ENCODE measurements at regions not wholly inside any gene's neighbourhood (a gene's known extent, or its start where the extent isn't known, plus 50 kb on each side); places are given as distances from the start of the nearest gene placed in this dataset.

- no peaks in the 10 kb centered on the region for H3K36me3 ChIP-seq (ENCODE audit: control insufficient read depth in 1 of 2, insufficient read depth in 2 of 2, low read length in 1 of 2)
- ATAC-seq (ENCODE audit: low FRiP score) = no peak
- no peak for DNase-seq
- H3K27me3 ChIP-seq (ENCODE audit: control insufficient read depth in 1 of 2, insufficient read depth in 2 of 2, low read length in 1 of 2) = no peaks in the 10 kb centered on the region
- WGBS, 2 donors = 84 to 85% methylated on average over 3 of the region's 3 CpGs
- no peak overlapping the region for H3K27ac ChIP-seq (ENCODE audit: low read depth in 1 of 2, low read length in 2 of 2)
- H3K9me3 ChIP-seq (ENCODE audit: control insufficient read depth, low read length) = peaks cover 1% of the 10 kb centered on the region
- no peak overlapping the region for H3K4me3 ChIP-seq (ENCODE audit: low read length in 2 of 2)
- H3K4me1 ChIP-seq (ENCODE audit: control insufficient read depth in 1 of 2, insufficient read depth in 2 of 2, low read length in 2 of 2) = no peaks in the 10 kb centered on the region
- intact Hi-C loops (cut with DNase I) = no loop called here
These were observed 160.1 kb upstream of the DAP start for GRCh38 chr5:10921160-10921559.

DNA sequence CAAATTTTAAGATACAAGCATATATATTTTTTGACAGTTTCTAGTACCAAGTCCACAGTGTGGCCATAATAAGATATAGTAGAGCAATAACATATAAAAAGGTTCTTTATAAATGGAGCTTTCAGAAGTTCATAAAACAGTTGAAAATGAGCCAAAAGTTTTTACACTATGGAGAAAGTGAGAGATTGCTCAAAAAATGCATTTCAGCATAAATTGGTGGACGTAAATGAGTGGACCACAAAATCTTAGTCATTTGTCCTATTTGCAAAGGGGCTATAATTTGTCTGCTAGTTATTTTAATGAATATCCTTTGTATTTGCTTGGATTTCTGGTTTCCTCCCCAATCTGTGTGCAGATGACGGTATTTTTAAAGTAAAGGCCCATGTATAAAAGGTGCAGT lies 159.4 kb upstream of the DAP start:
- no peak for DNase-seq
- no peaks in the 10 kb centered on the region for H3K36me3 ChIP-seq (ENCODE audit: control insufficient read depth in 1 of 2, insufficient read depth in 2 of 2, low read length in 1 of 2)
- H3K27me3 ChIP-seq (ENCODE audit: control insufficient read depth in 1 of 2, insufficient read depth in 2 of 2, low read length in 1 of 2) = peaks cover 0 to 2% of the 10 kb centered on the region in 2 donors
- no peak overlapping the region for H3K4me3 ChIP-seq (ENCODE audit: low read length in 2 of 2)
- peaks cover 3% of the 10 kb centered on the region for H3K9me3 ChIP-seq (ENCODE audit: control insufficient read depth, low read length)
- intact Hi-C loops (cut with DNase I) = no loop called here
- no peak for ATAC-seq (ENCODE audit: low FRiP score)
- H3K4me1 ChIP-seq (ENCODE audit: control insufficient read depth in 1 of 2, insufficient read depth in 2 of 2, low read length in 2 of 2) = no peaks in the 10 kb centered on the region
- H3K27ac ChIP-seq (ENCODE audit: low read depth in 1 of 2, low read length in 2 of 2) = no peak overlapping the region
- WGBS, 2 donors = 58 to 68% methylated on average over 2 of the region's 2 CpGs

DNA sequence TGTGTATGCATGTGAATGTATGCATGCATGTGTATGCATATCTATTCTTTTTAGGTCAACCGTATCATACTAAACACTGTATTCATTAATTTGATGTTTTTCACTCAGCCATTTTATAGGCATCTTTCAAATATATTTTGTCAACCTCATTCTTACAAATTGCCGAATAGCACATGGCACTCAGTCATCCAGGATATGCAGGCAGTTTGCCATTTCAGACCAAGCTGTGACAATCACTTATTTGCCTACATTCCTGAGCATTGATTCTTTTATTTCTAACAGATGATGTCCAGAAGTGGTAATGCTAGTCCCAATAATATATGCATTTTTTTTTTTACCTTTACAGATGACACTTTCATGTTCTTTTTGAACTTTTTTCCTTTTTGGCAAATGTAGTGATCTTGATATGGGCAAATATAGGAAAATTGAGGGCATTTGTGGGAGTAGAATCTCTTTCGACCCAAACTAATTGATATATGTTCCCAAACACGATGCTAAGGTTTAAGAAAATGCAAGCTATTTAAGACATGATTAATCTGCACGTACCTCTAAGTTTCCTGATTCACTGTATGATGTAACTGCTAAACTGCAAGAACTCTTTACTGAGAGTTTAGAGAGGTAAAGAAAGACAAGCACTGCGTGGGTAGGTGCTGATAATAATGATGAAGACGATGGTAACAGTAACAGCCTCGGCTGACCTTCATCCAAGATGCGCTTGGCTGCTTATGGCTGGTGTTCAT lies 153.9 kb upstream of the DAP start:
- DNase-seq = no peak
- no peak for ATAC-seq (ENCODE audit: low FRiP score)
- H3K27ac ChIP-seq (ENCODE audit: low read depth in 1 of 2, low read length in 2 of 2) = no peak overlapping the region
- H3K9me3 ChIP-seq (ENCODE audit: control insufficient read depth, low read length) = peaks cover 1% of the 10 kb centered on the region
- intact Hi-C loops (cut with DNase I) = no loop called here
- no peaks in the 10 kb centered on the region for H3K4me1 ChIP-seq (ENCODE audit: control insufficient read depth in 1 of 2, insufficient read depth in 2 of 2, low read length in 2 of 2)
- no peak overlapping the region for H3K4me3 ChIP-seq (ENCODE audit: low read length in 2 of 2)
- no peaks in the 10 kb centered on the region for H3K36me3 ChIP-seq (ENCODE audit: control insufficient read depth in 1 of 2, insufficient read depth in 2 of 2, low read length in 1 of 2)
- 69 to 78% methylated on average over 9 of the region's 9 CpGs for WGBS, 2 donors
- H3K27me3 ChIP-seq (ENCODE audit: control insufficient read depth in 1 of 2, insufficient read depth in 2 of 2, low read length in 1 of 2) = peaks cover 0 to 3% of the 10 kb centered on the region in 2 donors

GRCh38 chr5:10913841-10914240 lies 152.8 kb upstream of the DAP start:
- 37 to 42% methylated on average over 5 of the region's 5 CpGs for WGBS, 2 donors
- Histone ChIP-seq H3K27ac (ENCODE audit: low read depth in 1 of 2, low read length in 2 of 2) (no peak overlapping the region), H3K36me3 (ENCODE audit: control insufficient read depth in 1 of 2, insufficient read depth in 2 of 2, low read length in 1 of 2) (no peaks in the 10 kb centered on the region), H3K27me3 (ENCODE audit: control insufficient read depth in 1 of 2, insufficient read depth in 2 of 2, low read length in 1 of 2) (peaks cover 0 to 3% of the 10 kb centered on the region in 2 donors), H3K9me3 (ENCODE audit: control insufficient read depth, low read length) (peaks cover 1% of the 10 kb centered on the region), H3K4me1 (ENCODE audit: control insufficient read depth in 1 of 2, insufficient read depth in 2 of 2, low read length in 2 of 2) (no peaks in the 10 kb centered on the region), H3K4me3 (ENCODE audit: low read length in 2 of 2) (no peak overlapping the region)
- DNase-seq = no peak
- no peak for ATAC-seq (ENCODE audit: low FRiP score)
- intact Hi-C loops (cut with DNase I) = no loop called here

DNA sequence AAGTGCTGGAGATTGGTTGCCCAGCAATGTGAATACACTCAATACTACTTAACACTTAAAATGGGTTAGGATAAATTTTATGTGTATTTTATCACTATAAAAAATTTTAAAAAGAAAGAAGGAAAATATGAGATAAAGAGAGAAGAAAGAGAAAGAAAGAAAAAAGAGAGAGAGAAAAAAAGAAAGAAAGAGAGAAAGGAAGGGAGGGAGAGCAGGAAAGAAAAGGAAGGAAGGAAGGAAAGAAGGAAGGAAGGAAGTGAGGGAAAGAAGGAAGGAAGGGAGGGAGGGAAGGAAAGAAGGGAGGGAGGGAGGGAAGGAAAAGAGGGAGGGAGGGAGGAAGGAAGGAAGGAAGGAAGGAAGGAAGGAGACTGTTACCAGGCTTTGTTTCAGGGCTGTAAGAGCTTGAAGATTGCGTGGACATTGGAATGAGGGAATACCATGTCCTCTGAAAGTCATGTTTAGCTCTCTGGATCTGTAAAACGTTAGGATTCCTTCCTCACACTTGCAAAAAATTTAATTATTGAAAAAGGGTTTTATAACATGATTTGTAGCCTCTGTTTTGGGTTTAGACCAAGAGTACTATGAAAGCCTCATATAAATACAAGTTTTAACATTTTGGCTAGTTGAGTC lies 152.3 kb upstream of the DAP start:
- Histone ChIP-seq H3K9me3 (ENCODE audit: control insufficient read depth, low read length) (peaks cover 1% of the 10 kb centered on the region), H3K27me3 (ENCODE audit: control insufficient read depth in 1 of 2, insufficient read depth in 2 of 2, low read length in 1 of 2) (peaks cover 0 to 3% of the 10 kb centered on the region in 2 donors), H3K36me3 (ENCODE audit: control insufficient read depth in 1 of 2, insufficient read depth in 2 of 2, low read length in 1 of 2) (no peaks in the 10 kb centered on the region), H3K4me3 (ENCODE audit: low read length in 2 of 2) (no peak overlapping the region), H3K4me1 (ENCODE audit: control insufficient read depth in 1 of 2, insufficient read depth in 2 of 2, low read length in 2 of 2) (no peaks in the 10 kb centered on the region), H3K27ac (ENCODE audit: low read depth in 1 of 2, low read length in 2 of 2) (no peak overlapping the region)
- intact Hi-C loops (cut with DNase I) = no loop called here
- ATAC-seq (ENCODE audit: low FRiP score) (no peak), DNase-seq (no peak)
- 34 to 43% methylated on average over 2 of the region's 2 CpGs for WGBS, 2 donors

DNA sequence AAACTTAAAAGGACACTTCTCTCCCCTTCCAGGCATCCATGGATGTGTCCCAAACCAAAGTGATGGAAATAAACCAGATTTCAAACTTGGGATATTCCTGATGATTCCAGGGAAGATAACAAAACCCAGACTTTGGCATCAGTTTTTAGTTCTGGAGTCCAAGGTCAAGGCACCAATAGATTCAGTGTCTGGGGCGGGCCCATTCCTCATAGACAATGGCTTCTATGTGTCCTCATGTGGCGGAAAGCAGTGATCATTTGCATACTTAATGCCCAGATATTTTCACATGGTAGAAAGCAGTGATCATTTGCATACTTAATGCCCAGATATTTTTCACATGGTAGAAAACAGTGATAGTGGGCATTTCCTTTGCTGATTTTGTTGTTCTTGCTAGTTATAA lies 151.4 kb upstream of the DAP start:
- H3K9me3 ChIP-seq (ENCODE audit: control insufficient read depth, low read length) = peaks cover 3% of the 10 kb centered on the region
- H3K27ac ChIP-seq (ENCODE audit: low read depth in 1 of 2, low read length in 2 of 2) = no peak overlapping the region
- 92 to 96% methylated on average over 2 of the region's 2 CpGs for WGBS, 2 donors
- ATAC-seq (ENCODE audit: low FRiP score) (no peak), DNase-seq (no peak)
- H3K4me3 ChIP-seq (ENCODE audit: low read length in 2 of 2) = no peak overlapping the region
- intact Hi-C loops (cut with DNase I) = no loop called here
- H3K4me1 ChIP-seq (ENCODE audit: control insufficient read depth in 1 of 2, insufficient read depth in 2 of 2, low read length in 2 of 2) = no peaks in the 10 kb centered on the region
- H3K36me3 ChIP-seq (ENCODE audit: control insufficient read depth in 1 of 2, insufficient read depth in 2 of 2, low read length in 1 of 2) = no peaks in the 10 kb centered on the region
- H3K27me3 ChIP-seq (ENCODE audit: control insufficient read depth in 1 of 2, insufficient read depth in 2 of 2, low read length in 1 of 2) = peaks cover 0 to 3% of the 10 kb centered on the region in 2 donors

GRCh38 chr5:10910261-10910660 lies 149.2 kb upstream of the DAP start:
- Histone ChIP-seq H3K9me3 (ENCODE audit: control insufficient read depth, low read length) (peaks cover 1% of the 10 kb centered on the region), H3K27ac (ENCODE audit: low read depth in 1 of 2, low read length in 2 of 2) (no peak overlapping the region), H3K4me3 (ENCODE audit: low read length in 2 of 2) (no peak overlapping the region), H3K36me3 (ENCODE audit: control insufficient read depth in 1 of 2, insufficient read depth in 2 of 2, low read length in 1 of 2) (no peaks in the 10 kb centered on the region), H3K27me3 (ENCODE audit: control insufficient read depth in 1 of 2, insufficient read depth in 2 of 2, low read length in 1 of 2) (peaks cover 0 to 2% of the 10 kb centered on the region in 2 donors), H3K4me1 (ENCODE audit: control insufficient read depth in 1 of 2, insufficient read depth in 2 of 2, low read length in 2 of 2) (no peaks in the 10 kb centered on the region)
- intact Hi-C loops (cut with DNase I) = no loop called here
- 56 to 78% methylated on average over 3 of the region's 3 CpGs for WGBS, 2 donors
- ATAC-seq (ENCODE audit: low FRiP score) (no peak), DNase-seq (no peak)

- intact Hi-C loops (cut with DNase I) = no loop called here
- ATAC-seq (ENCODE audit: low FRiP score) = no peak
- DNase-seq = no peak
- Histone ChIP-seq H3K36me3 (ENCODE audit: control insufficient read depth in 1 of 2, insufficient read depth in 2 of 2, low read length in 1 of 2) (no peaks in the 10 kb centered on the region), H3K27ac (ENCODE audit: low read depth in 1 of 2, low read length in 2 of 2) (no peak overlapping the region), H3K4me1 (ENCODE audit: control insufficient read depth in 1 of 2, insufficient read depth in 2 of 2, low read length in 2 of 2) (no peaks in the 10 kb centered on the region), H3K4me3 (ENCODE audit: low read length in 2 of 2) (no peak overlapping the region), H3K9me3 (ENCODE audit: control insufficient read depth, low read length) (peaks cover 4% of the 10 kb centered on the region), H3K27me3 (ENCODE audit: control insufficient read depth in 1 of 2, insufficient read depth in 2 of 2, low read length in 1 of 2) (peaks cover 0 to 3% of the 10 kb centered on the region in 2 donors)
- 36 to 41% methylated on average over 3 of the region's 3 CpGs for WGBS, 2 donors
These were observed 143.9 kb upstream of the DAP start for GRCh38 chr5:10904862-10905432.
